Testis (tissue), 2 donors: ENCODE measurements at regions not wholly inside any gene's neighbourhood (a gene's known extent, or its start where the extent isn't known, plus 50 kb on each side); places are given as distances from the start of the nearest gene placed in this dataset.

ENCODE experiments used
- DNase-seq: peaks from one replicate; pipeline ENCODE4 v3.0.0-alpha.2; 2019
- H3K27ac ChIP-seq, 2 donors: fragments of 200-600 bp; sonication (generic); one replicate each; pipeline ENCODE4 v1.5.1; 2019
- H3K27me3 ChIP-seq: fragments of 200-600 bp; sonication (generic); one replicate; pipeline ENCODE4 v1.5.1; 2019
- H3K36me3 ChIP-seq: fragments of 200-600 bp; sonication (generic); one replicate; pipeline ENCODE4 v1.5.1; 2017; ENCODE audit warnings: low read depth; ENCODE audit errors: missing control alignments
- H3K4me1 ChIP-seq: fragments of 200-600 bp; sonication (generic); one replicate; pipeline ENCODE4 v1.5.1; 2019
- H3K4me3 ChIP-seq, 2 donors: fragments of 200-600 bp; sonication (generic); one replicate each; pipeline ENCODE4 v1.5.1; 2017 to 2019
- H3K9me3 ChIP-seq: fragments of 200-600 bp; sonication (generic); one replicate; pipeline ENCODE4 v1.5.1; 2017
- POLR2A ChIP-seq: fragments of 450-650 bp; IDR thresholded peaks from one replicate; pipeline ENCODE4 v1.6.1; 2017; ENCODE audit warnings: antibody characterized with exemption, mild to moderate bottlenecking, moderate library complexity
- WGBS, 2 donors: methylation state at CpG; one replicate each; pipeline ENCODE4 v1.1.5; 2018; 5-methylcytosine and 5-hydroxymethylcytosine counted together
- intact Hi-C: fragments of 100-400 bp; cut with DNase I; formaldehyde crosslinking; loops from one replicate; pipeline ENCODE4 v1.15.1; 2023; ENCODE audit warnings: low total_unique reads
- TF ChIP-seq, protein P1 (sequence below), 3 experiments: fragments of 450-650 bp in 2 of 3; fragments of 200-600 bp in 1 of 3; sonication (generic) in 1 of 3; IDR thresholded peaks; one replicate each; pipeline ENCODE4 v1.5.1; 2016 to 2019; ENCODE audit warnings: antibody characterized with exemption in 3 of 3, mild to moderate bottlenecking in 2 of 3, moderate library complexity in 1 of 3

DNA sequence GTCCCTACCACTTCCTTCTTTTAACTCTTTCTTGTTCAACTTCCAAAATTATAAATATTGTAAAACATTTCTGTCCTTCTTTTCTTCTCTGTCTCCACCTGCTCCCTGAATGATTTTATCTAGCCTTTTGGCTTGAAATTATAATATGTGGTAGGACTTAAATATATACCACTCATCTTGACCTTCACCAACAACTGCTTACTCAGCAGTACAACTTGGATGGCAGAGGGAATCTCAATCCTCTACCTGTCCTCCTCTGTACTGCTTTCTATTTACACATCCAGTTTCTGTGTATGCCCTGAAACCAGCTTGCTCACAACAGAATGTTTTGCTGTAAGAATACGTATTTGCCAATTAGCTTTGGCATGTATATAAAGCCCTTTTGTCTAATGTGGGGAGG, 1392.5 kb downstream of the EPHA7 start:
- 83 to 90% methylated on average over 1 of the region's 1 CpG for WGBS, 2 donors

DNA sequence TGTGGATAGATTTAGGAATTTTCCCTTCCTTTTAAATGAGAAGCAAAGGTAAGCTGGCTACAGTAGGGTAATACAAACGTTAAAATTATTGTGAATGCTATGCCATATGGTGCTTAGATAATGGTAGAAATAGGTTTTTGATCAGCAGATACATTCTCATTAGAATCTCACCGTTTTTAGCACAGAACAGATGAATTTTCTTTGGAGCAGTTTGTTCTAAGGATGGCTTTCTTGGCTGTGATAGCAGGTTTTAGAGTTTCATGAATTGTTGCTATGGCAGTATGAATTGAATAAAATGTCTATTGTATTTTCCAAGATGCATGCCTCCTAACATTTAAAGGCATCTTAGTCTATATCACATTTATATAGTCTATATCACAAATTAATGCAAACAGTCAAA, 1394.5 kb downstream of the EPHA7 start:
- Histone ChIP-seq H3K27ac (no peak overlapping the region), H3K4me3 (no peak overlapping the region), H3K27me3 (no peaks in the 10 kb centered on the region), H3K36me3 (no peaks in the 10 kb centered on the region), H3K9me3 (no peaks in the 10 kb centered on the region), H3K4me1 (no peaks in the 10 kb centered on the region)
- no peak for DNase-seq
- TF ChIP-seq, protein P1, sequence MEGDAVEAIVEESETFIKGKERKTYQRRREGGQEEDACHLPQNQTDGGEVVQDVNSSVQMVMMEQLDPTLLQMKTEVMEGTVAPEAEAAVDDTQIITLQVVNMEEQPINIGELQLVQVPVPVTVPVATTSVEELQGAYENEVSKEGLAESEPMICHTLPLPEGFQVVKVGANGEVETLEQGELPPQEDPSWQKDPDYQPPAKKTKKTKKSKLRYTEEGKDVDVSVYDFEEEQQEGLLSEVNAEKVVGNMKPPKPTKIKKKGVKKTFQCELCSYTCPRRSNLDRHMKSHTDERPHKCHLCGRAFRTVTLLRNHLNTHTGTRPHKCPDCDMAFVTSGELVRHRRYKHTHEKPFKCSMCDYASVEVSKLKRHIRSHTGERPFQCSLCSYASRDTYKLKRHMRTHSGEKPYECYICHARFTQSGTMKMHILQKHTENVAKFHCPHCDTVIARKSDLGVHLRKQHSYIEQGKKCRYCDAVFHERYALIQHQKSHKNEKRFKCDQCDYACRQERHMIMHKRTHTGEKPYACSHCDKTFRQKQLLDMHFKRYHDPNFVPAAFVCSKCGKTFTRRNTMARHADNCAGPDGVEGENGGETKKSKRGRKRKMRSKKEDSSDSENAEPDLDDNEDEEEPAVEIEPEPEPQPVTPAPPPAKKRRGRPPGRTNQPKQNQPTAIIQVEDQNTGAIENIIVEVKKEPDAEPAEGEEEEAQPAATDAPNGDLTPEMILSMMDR (IDR thresholded peaks at IDR 0.05) = no peak
- TF ChIP-seq POLR2A = no peak
- intact Hi-C loops = no loop called here
- whole genome bisulfite sequencing, 2 donors = 48 to 51% methylated on average over 2 of the region's 2 CpGs

More for the DNA sequence above, 1392.5 kb downstream of the EPHA7 start:
- Histone ChIP-seq H3K36me3 (no peaks in the 10 kb centered on the region), H3K4me1 (no peaks in the 10 kb centered on the region), H3K27me3 (no peaks in the 10 kb centered on the region), H3K27ac (no peak overlapping the region), H3K9me3 (no peaks in the 10 kb centered on the region), H3K4me3 (no peak overlapping the region)
- intact Hi-C loops = no loop called here
- DNase-seq = no peak
- TF ChIP-seq, protein P1 (IDR thresholded peaks at IDR 0.05) = no peak
- TF ChIP-seq POLR2A = no peak

- Histone ChIP-seq H3K9me3 (no peaks in the 10 kb centered on the region), H3K36me3 (no peaks in the 10 kb centered on the region), H3K4me3 (no peak overlapping the region), H3K4me1 (no peaks in the 10 kb centered on the region), H3K27ac (no peak overlapping the region), H3K27me3 (no peaks in the 10 kb centered on the region)
- WGBS, 2 donors = 40 to 61% methylated on average over 1 of the region's 1 CpG
- DNase-seq = no peak
- intact Hi-C loops = no loop called here
- no peak for TF ChIP-seq POLR2A
- TF ChIP-seq, protein P1 (IDR thresholded peaks at IDR 0.05) = no peak
Observed at GRCh38 chr6:92024110-92024509, 1395.2 kb downstream of the EPHA7 start.

- intact Hi-C loops = no loop called here
- Histone ChIP-seq H3K27me3 (no peaks in the 10 kb centered on the region), H3K4me1 (no peaks in the 10 kb centered on the region), H3K36me3 (no peaks in the 10 kb centered on the region), H3K4me3 (no peak overlapping the region), H3K27ac (no peak overlapping the region), H3K9me3 (no peaks in the 10 kb centered on the region)
- no peak for DNase-seq
- WGBS, 2 donors = 87 to 95% methylated on average over 2 of the region's 2 CpGs
- TF ChIP-seq, protein P1 (IDR thresholded peaks at IDR 0.05) = no peak
- no peak for TF ChIP-seq POLR2A
Observed at GRCh38 chr6:92023410-92023966, 1395.9 kb downstream of the EPHA7 start.

GRCh38 chr6:92011681-92012245, 1407.6 kb downstream of the EPHA7 start:
- H3K4me3 ChIP-seq = no peak overlapping the region
- H3K27ac ChIP-seq = no peak overlapping the region
- intact Hi-C loops = no loop called here
- TF ChIP-seq, protein P1 (IDR thresholded peaks at IDR 0.05) = no peak
- TF ChIP-seq POLR2A = no peak
- H3K36me3 ChIP-seq = no peaks in the 10 kb centered on the region
- no peaks in the 10 kb centered on the region for H3K27me3 ChIP-seq
- WGBS, 2 donors = 76 to 95% methylated on average over 8 to 27 of the region's 29 CpGs
- no peaks in the 10 kb centered on the region for H3K9me3 ChIP-seq
- DNase-seq = no peak
- H3K4me1 ChIP-seq = no peaks in the 10 kb centered on the region
